ENCODE measurements at regions not wholly inside any gene's neighbourhood (a gene's known extent, or its start where the extent isn't known, plus 50 kb on each side); places are given as distances from the start of the nearest gene placed in this dataset.
"Not testable (repeated sequence)": the region's sequence is repeated elsewhere in the genome, so short reads cannot be mapped to it uniquely, and the experiment has no call there.

DNA sequence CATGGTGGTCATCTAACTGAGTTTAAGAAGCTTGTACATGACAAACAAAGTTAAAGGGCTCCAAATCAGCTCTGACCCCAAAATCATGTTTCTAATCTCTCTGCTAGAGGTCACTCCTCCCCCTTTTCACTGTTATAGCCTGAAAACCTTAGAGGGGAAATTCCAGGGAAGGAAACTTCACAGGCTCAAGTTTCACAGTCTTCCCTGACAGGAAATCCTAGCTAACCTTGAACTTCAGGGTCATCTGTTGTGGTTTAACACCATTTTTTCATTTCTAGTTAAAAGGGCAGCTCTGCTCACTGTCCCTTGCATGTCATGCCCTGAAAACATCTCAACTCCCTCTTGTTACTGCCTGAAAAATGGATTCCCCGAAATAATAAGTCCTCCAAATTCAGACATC lies 104.4 kb upstream of the BMP2 start:
- Histone ChIP-seq H3K27me3 (no peaks in the 10 kb centered on the region), H3K9me3 (no peaks in the 10 kb centered on the region), H3K4me3 (no peak overlapping the region), H3K27ac (no peak overlapping the region), H3K4me1 (no peaks in the 10 kb centered on the region), H3K36me3 (no peaks in the 10 kb centered on the region)
- no peak for TF ChIP-seq EP300 (IDR thresholded peaks at IDR 0.05)
- no peak for TF ChIP-seq CTCF (IDR thresholded peaks at IDR 0.05)
- TF ChIP-seq POLR2A (IDR thresholded peaks at IDR 0.05), result no peak
- no peak for DNase-seq (ENCODE audit: low spot score in 2 of 2)
- 64 to 68% methylated on average over 1 of the region's 1 CpG for WGBS, 2 donors

GRCh38 chr20:6662309-6662708 lies 105.2 kb upstream of the BMP2 start:
- 74 to 93% methylated on average over 1 of the region's 1 CpG for WGBS, 2 donors
- Histone ChIP-seq H3K4me3 (no peak overlapping the region), H3K27me3 (no peaks in the 10 kb centered on the region), H3K4me1 (no peaks in the 10 kb centered on the region), H3K9me3 (no peaks in the 10 kb centered on the region), H3K36me3 (no peaks in the 10 kb centered on the region), H3K27ac (no peak overlapping the region)
- TF ChIP-seq POLR2A (IDR thresholded peaks at IDR 0.05) (no peak), EP300 (IDR thresholded peaks at IDR 0.05) (no peak), CTCF (IDR thresholded peaks at IDR 0.05) (no peak)
- no peak for DNase-seq (ENCODE audit: low spot score in 2 of 2)

- Histone ChIP-seq H3K27me3 (no peaks in the 10 kb centered on the region), H3K4me3 (no peak overlapping the region), H3K27ac (no peak overlapping the region), H3K36me3 (no peaks in the 10 kb centered on the region), H3K4me1 (no peaks in the 10 kb centered on the region), H3K9me3 (no peaks in the 10 kb centered on the region)
- TF ChIP-seq EP300 (IDR thresholded peaks at IDR 0.05), result no peak
- no peak for TF ChIP-seq POLR2A (IDR thresholded peaks at IDR 0.05)
- TF ChIP-seq CTCF (IDR thresholded peaks at IDR 0.05), result no peak
- 88 to 97% methylated on average over 5 of the region's 5 CpGs for WGBS, 2 donors
- no peak for DNase-seq (ENCODE audit: low spot score in 2 of 2)
Observed at GRCh38 chr20:6660441-6660840, 107.0 kb upstream of the BMP2 start.

- H3K27ac ChIP-seq; H3K4me3 ChIP-seq; DNase-seq (ENCODE audit: low spot score in 2 of 2); H3K4me1 ChIP-seq; H3K27me3 ChIP-seq; H3K9me3 ChIP-seq; H3K36me3 ChIP-seq: not testable (repeated sequence)
- WGBS, 2 donors, result 96% methylated on average over 8 of the region's 8 CpGs
Observed at GRCh38 chr20:6658909-6659308, 108.6 kb upstream of the BMP2 start.

DNA sequence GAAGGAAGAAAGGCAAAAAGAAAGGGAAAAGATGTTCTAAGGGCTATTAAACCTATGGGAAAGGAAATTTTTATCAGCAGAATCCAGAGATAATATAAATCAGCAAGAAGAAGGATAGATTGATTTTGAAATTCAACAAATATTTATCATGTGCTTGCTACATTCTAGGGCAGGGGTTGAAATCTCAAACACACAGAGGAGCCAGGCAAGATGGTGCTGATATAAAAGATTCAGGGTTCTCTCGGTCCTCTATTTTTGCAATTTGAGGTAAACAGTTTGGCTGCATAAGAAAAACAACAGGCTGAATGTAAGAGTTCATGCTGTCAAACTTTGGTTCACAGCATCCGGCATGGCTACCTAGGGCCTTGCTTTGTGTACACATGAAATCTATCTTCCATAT lies 109.6 kb upstream of the BMP2 start:
- Histone ChIP-seq H3K27ac (no peak overlapping the region), H3K4me1 (no peaks in the 10 kb centered on the region), H3K4me3 (no peak overlapping the region), H3K27me3 (no peaks in the 10 kb centered on the region), H3K36me3 (no peaks in the 10 kb centered on the region), H3K9me3 (no peaks in the 10 kb centered on the region)
- TF ChIP-seq EP300 (IDR thresholded peaks at IDR 0.05) (no peak), POLR2A (IDR thresholded peaks at IDR 0.05) (no peak), CTCF (IDR thresholded peaks at IDR 0.05) (no peak)
- no peak for DNase-seq (ENCODE audit: low spot score in 2 of 2)
- WGBS, 2 donors, result 82 to 89% methylated on average over 2 of the region's 2 CpGs

- Histone ChIP-seq H3K27ac (no peak overlapping the region), H3K4me1 (no peaks in the 10 kb centered on the region), H3K27me3 (no peaks in the 10 kb centered on the region), H3K4me3 (no peak overlapping the region), H3K9me3 (no peaks in the 10 kb centered on the region), H3K36me3 (no peaks in the 10 kb centered on the region)
- no peak for DNase-seq (ENCODE audit: low spot score in 2 of 2)
- 79 to 88% methylated on average over 5 of the region's 5 CpGs for WGBS, 2 donors
- TF ChIP-seq CTCF (IDR thresholded peaks at IDR 0.05), result no peak
- TF ChIP-seq EP300 (IDR thresholded peaks at IDR 0.05), result no peak
- no peak for TF ChIP-seq POLR2A (IDR thresholded peaks at IDR 0.05)
Observed at GRCh38 chr20:6657111-6657510, 110.4 kb upstream of the BMP2 start.
